Gastrocnemius medialis (tissue), 4 donors: ENCODE measurements at regions not wholly inside any gene's neighbourhood (a gene's known extent, or its start where the extent isn't known, plus 50 kb on each side); places are given as distances from the start of the nearest gene placed in this dataset.

Source experiments
- CTCF ChIP-seq, 5 experiments: fragments of 450-650 bp in 3 of 5; fragments of 200-600 bp in 2 of 5; sonication (generic) in 2 of 5; IDR thresholded peaks in 4 of 5; conservative IDR thresholded peaks in 1 of 5; 1 replicate in 4 of 5; 2 replicates in 1 of 5; pipeline ENCODE4 v1.5.1; 2016 to 2019; ENCODE audit warnings: antibody characterized with exemption in 5 of 5, mild to moderate bottlenecking in 3 of 5, moderate library complexity in 3 of 5
- POLR2A ChIP-seq, 2 donors: fragments of 450-650 bp; IDR thresholded peaks; one replicate each; pipeline ENCODE4 v1.6.1; 2017; ENCODE audit warnings: antibody characterized with exemption in 2 of 2, mild to moderate bottlenecking in 2 of 2, moderate library complexity in 2 of 2

GRCh38 chr14:89573399-89573657 is 156.3 kb upstream of the FOXN3 start:
- no peak for TF ChIP-seq POLR2A (IDR thresholded peaks at IDR 0.05)
- TF ChIP-seq CTCF (IDR thresholded peaks at IDR 0.05 in 4 of 5, conservative IDR thresholded peaks at IDR 0.05 in 1 of 5): no peak
